ENCODE measurements at regions not wholly inside any gene's neighbourhood (a gene's known extent, or its start where the extent isn't known, plus 50 kb on each side); places are given as distances from the start of the nearest gene placed in this dataset.
"Not testable (repeated sequence)": the region's sequence is repeated elsewhere in the genome, so short reads cannot be mapped to it uniquely, and the experiment has no call there.

GRCh38 chr6:74050921-74051320 is 354.9 kb downstream of the CD109 start:
- no peak for DNase-seq

GRCh38 chr6:74048387-74048786 is 352.4 kb downstream of the CD109 start:
- DNase-seq, result no peak

- DNase-seq, result no peak
Measured at GRCh38 chr6:74044417-74045096, 348.6 kb downstream of the CD109 start.

- no peak for DNase-seq
Measured at GRCh38 chr6:74041420-74041819, 345.4 kb downstream of the CD109 start.

GRCh38 chr6:74018825-74019224 is 322.8 kb downstream of the CD109 start:
- DNase-seq, result no peak

GRCh38 chr6:74015427-74015826 is 319.4 kb downstream of the CD109 start:
- DNase-seq, result no peak

- no peak for DNase-seq
Measured at GRCh38 chr6:74000666-74001490, 304.9 kb downstream of the CD109 start.

GRCh38 chr6:73990609-73991238 is 294.7 kb downstream of the CD109 start:
- DNase-seq, result not testable (repeated sequence)

GRCh38 chr6:73989428-73989827 is 293.4 kb downstream of the CD109 start:
- no peak for DNase-seq

GRCh38 chr6:73985891-73986290 is 289.9 kb downstream of the CD109 start:
- DNase-seq, result no peak

- no peak for DNase-seq
Measured at GRCh38 chr6:73984571-73985210, 288.7 kb downstream of the CD109 start.

GRCh38 chr6:73983367-73983766 is 287.4 kb downstream of the CD109 start:
- no peak for DNase-seq

- DNase-seq, result no peak
Measured at GRCh38 chr6:73980096-73980495, 284.1 kb downstream of the CD109 start.

- no peak for DNase-seq
Measured at GRCh38 chr6:73978330-73978729, 282.3 kb downstream of the CD109 start.

- not testable (repeated sequence) for DNase-seq
Measured at GRCh38 chr6:73972518-73972917, 276.5 kb downstream of the CD109 start.

- peak in 1 of 2 donors; percentile 8 for DNase-seq
Measured at GRCh38 chr6:73969971-73970970, 274.3 kb downstream of the CD109 start.

GRCh38 chr6:73968221-73968757 is 272.3 kb downstream of the CD109 start:
- no peak for DNase-seq

GRCh38 chr6:73965539-73966029 is 269.6 kb downstream of the CD109 start:
- DNase-seq, result no peak

- DNase-seq, result no peak
Measured at GRCh38 chr6:73964241-73964854, 268.3 kb downstream of the CD109 start.

GRCh38 chr6:73962884-73963283 is 266.9 kb downstream of the CD109 start:
- no peak for DNase-seq

All from right lung (tissue), 2 donors.